ENCODE measurements at regions not wholly inside any gene's neighbourhood (a gene's known extent, or its start where the extent isn't known, plus 50 kb on each side); places are given as distances from the start of the nearest gene placed in this dataset.

GRCh38 chr20:11267762-11268335 is 594.0 kb upstream of the JAG1 start:
- FAIRE-seq, result no peak

More at GRCh38 chr20:11267762-11268335, 594.0 kb upstream of the JAG1 start:
- no peak overlapping the region for H3K4me3 ChIP-seq (replicated peaks in 1 of 3; ENCODE audit: insufficient read depth in 1 of 3, low read depth in 2 of 3, low read length in 3 of 3)
- no peak overlapping the region for H3K9ac ChIP-seq (ENCODE audit: insufficient read depth, low read depth, low read length)
- no peaks in the 10 kb centered on the region for H3K36me3 ChIP-seq (replicated peaks in 1 of 2; ENCODE audit: control insufficient read depth in 1 of 2, insufficient read depth in 2 of 2, low read length in 2 of 2)
- intact Hi-C loops (cut with micrococcal nuclease; ENCODE audit: unreplicated experiment) (loop anchor here (1.0 kb wide), 1 partner anchor 597 kb away; no protein-coding TSS in a partner anchor), in situ Hi-C loops (cut with HindIII; ENCODE audit: extremely low pct_ligation_motif_present, low pct_unique_long_range_greater_than_20kb) (no loop called here)
- H4K20me1 ChIP-seq (ENCODE audit: insufficient read depth, low read length), result no peaks in the 10 kb centered on the region
- ATAC-seq (no peak; the same call in 2 of the 3 replicates), DNase-seq (ENCODE audit: low spot score) (no peak)
- H3K4me1 ChIP-seq (ENCODE audit: insufficient read depth, low read length), result peaks cover 14% of the 10 kb centered on the region
- CTCF ChIA-PET (ENCODE audit: low intra/inter-chr PET ratio, low total read pairs), result no interaction called here
- no TSS peak for BruUV-seq (replicated peaks)
- no peak overlapping the region for H3K4me2 ChIP-seq (ENCODE audit: low read depth, low read length)
- H3K79me2 ChIP-seq (ENCODE audit: insufficient read depth, low read length), result no peaks in the 10 kb centered on the region
- peaks cover 0 to 8% of the 10 kb centered on the region in 2 experiments; a peak in 1 of 5 replicates for H3K27me3 ChIP-seq (ENCODE audit: control insufficient read depth in 1 of 2, insufficient read depth in 2 of 2, low read length in 2 of 2)
- no peak overlapping the region for H2AFZ ChIP-seq (ENCODE audit: low read length)
- H3K27ac ChIP-seq (ENCODE audit: extremely low read length, insufficient read depth, low read length), result no peak overlapping the region
- TF ChIP-seq PHF5A (CRISPR knock-in tag; IDR thresholded peaks at IDR 0.05; ENCODE audit: low read depth, unreplicated experiment) (no peak), ZNF446 (CRISPR knock-in tag; IDR thresholded peaks at IDR 0.05) (no peak), FOXM1 (CRISPR knock-in tag; IDR thresholded peaks at IDR 0.05) (no peak), HMGXB3 (CRISPR knock-in tag; IDR thresholded peaks at IDR 0.05; ENCODE audit: borderline replicate concordance) (0 out of 2 replicates have a peak, but pooled peaks have one; percentile 5), DZIP1 (CRISPR knock-in tag; IDR thresholded peaks at IDR 0.05) (0 out of 2 replicates have a peak, but pooled peaks have one; percentile 35), KDM2A (CRISPR knock-in tag; IDR thresholded peaks at IDR 0.05; ENCODE audit: borderline replicate concordance, low read depth) (no peak), PHF20 (CRISPR knock-in tag; IDR thresholded peaks at IDR 0.05) (0 out of 2 replicates have a peak, but pooled peaks have one; percentile 11)
- TF ChIP-seq, protein P1, sequence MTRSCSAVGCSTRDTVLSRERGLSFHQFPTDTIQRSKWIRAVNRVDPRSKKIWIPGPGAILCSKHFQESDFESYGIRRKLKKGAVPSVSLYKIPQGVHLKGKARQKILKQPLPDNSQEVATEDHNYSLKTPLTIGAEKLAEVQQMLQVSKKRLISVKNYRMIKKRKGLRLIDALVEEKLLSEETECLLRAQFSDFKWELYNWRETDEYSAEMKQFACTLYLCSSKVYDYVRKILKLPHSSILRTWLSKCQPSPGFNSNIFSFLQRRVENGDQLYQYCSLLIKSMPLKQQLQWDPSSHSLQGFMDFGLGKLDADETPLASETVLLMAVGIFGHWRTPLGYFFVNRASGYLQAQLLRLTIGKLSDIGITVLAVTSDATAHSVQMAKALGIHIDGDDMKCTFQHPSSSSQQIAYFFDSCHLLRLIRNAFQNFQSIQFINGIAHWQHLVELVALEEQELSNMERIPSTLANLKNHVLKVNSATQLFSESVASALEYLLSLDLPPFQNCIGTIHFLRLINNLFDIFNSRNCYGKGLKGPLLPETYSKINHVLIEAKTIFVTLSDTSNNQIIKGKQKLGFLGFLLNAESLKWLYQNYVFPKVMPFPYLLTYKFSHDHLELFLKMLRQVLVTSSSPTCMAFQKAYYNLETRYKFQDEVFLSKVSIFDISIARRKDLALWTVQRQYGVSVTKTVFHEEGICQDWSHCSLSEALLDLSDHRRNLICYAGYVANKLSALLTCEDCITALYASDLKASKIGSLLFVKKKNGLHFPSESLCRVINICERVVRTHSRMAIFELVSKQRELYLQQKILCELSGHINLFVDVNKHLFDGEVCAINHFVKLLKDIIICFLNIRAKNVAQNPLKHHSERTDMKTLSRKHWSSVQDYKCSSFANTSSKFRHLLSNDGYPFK (CRISPR knock-in tag; IDR thresholded peaks at IDR 0.05; ENCODE audit: borderline replicate concordance), result no peak
- POLR2A ChIA-PET, result interaction anchor here (1.3 to 1.7 kb wide), 3 partner anchors 593 to 834 kb away, joined by 4 to 6 read pairs (median 4); partner anchors contain the start of gene MKKS
- 27% methylated on average over 4 of the region's 4 CpGs for whole genome bisulfite sequencing (ENCODE audit: low lambda C conversion rate)
- no peaks in the 10 kb centered on the region for H3K9me3 ChIP-seq (ENCODE audit: low read length)
